ENCODE measurements at regions not wholly inside any gene's neighbourhood (a gene's known extent, or its start where the extent isn't known, plus 50 kb on each side); places are given as distances from the start of the nearest gene placed in this dataset.

GRCh38 chr3:10644189-10644588, 138.8 kb upstream of the ATP2B2 start:
- TF ChIP-seq CTCF (IDR thresholded peaks at IDR 0.05) (no peak), POLR2AphosphoS5 (IDR thresholded peaks at IDR 0.05; ENCODE audit: low read depth, low read length) (no peak), SIN3A (IDR thresholded peaks at IDR 0.05; ENCODE audit: borderline replicate concordance, insufficient read depth, low read depth, low read length) (no peak)
- TF ChIP-seq, protein P1, sequence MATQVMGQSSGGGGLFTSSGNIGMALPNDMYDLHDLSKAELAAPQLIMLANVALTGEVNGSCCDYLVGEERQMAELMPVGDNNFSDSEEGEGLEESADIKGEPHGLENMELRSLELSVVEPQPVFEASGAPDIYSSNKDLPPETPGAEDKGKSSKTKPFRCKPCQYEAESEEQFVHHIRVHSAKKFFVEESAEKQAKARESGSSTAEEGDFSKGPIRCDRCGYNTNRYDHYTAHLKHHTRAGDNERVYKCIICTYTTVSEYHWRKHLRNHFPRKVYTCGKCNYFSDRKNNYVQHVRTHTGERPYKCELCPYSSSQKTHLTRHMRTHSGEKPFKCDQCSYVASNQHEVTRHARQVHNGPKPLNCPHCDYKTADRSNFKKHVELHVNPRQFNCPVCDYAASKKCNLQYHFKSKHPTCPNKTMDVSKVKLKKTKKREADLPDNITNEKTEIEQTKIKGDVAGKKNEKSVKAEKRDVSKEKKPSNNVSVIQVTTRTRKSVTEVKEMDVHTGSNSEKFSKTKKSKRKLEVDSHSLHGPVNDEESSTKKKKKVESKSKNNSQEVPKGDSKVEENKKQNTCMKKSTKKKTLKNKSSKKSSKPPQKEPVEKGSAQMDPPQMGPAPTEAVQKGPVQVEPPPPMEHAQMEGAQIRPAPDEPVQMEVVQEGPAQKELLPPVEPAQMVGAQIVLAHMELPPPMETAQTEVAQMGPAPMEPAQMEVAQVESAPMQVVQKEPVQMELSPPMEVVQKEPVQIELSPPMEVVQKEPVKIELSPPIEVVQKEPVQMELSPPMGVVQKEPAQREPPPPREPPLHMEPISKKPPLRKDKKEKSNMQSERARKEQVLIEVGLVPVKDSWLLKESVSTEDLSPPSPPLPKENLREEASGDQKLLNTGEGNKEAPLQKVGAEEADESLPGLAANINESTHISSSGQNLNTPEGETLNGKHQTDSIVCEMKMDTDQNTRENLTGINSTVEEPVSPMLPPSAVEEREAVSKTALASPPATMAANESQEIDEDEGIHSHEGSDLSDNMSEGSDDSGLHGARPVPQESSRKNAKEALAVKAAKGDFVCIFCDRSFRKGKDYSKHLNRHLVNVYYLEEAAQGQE (IDR thresholded peaks at IDR 0.05; ENCODE audit: insufficient read depth in 1 of 2, low read depth in 2 of 2, low read length in 1 of 2) = no peak
